Astrocyte (in vitro differentiated cells and primary cell): ENCODE measurements at regions not wholly inside any gene's neighbourhood (a gene's known extent, or its start where the extent isn't known, plus 50 kb on each side); places are given as distances from the start of the nearest gene placed in this dataset.
A peak's percentile ranks its signal among the peaks of the same experiment; 100 is the strongest.

Experiments
- DNase-seq: peaks from one replicate; pipeline ENCODE4 v3.0.0-alpha.2; 2010; ENCODE audit warnings: low read depth
- FAIRE-seq: peaks from 2 replicates; lab custom pipeline; 2011; peaks lifted over from hg19 to GRCh38; lab: Jason Lieb, UNC
- H2AFZ ChIP-seq: 2 replicates; pipeline ENCODE4 v1.6.0; 2012; ENCODE audit warnings: low read depth, low read length, inconsistent platforms
- H3K27ac ChIP-seq: 2 replicates; pipeline ENCODE4 v1.5.1; 2011; ENCODE audit warnings: low read depth, low read length, inconsistent platforms
- H3K27me3 ChIP-seq: 2 replicates; pipeline ENCODE4 v1.6.0; 2011; ENCODE audit warnings: low read length, inconsistent platforms; ENCODE audit not compliant: insufficient read depth
- H3K36me3 ChIP-seq: 2 replicates; pipeline ENCODE4 v1.5.1; 2011; ENCODE audit warnings: low read length, inconsistent platforms; ENCODE audit not compliant: insufficient read depth
- H3K4me1 ChIP-seq: 2 replicates; pipeline ENCODE4 v1.5.1; 2011; ENCODE audit warnings: low read length, inconsistent platforms; ENCODE audit not compliant: insufficient read depth
- H3K4me2 ChIP-seq: 2 replicates; pipeline ENCODE4 v1.6.0; 2012; ENCODE audit warnings: low read length, inconsistent platforms
- H3K4me3 ChIP-seq: 2 replicates; pipeline ENCODE4 v1.5.1; 2011; ENCODE audit warnings: low read depth, mild to moderate bottlenecking, low read length, inconsistent platforms; ENCODE audit not compliant: insufficient read depth
- H3K79me2 ChIP-seq: 2 replicates; pipeline ENCODE4 v1.6.0; 2012; ENCODE audit warnings: mild to moderate bottlenecking, low read length, inconsistent platforms; ENCODE audit not compliant: insufficient read depth
- H3K9ac ChIP-seq: 2 replicates; pipeline ENCODE4 v1.6.0; 2012; ENCODE audit warnings: mild to moderate bottlenecking, low read length, inconsistent platforms
- H3K9me3 ChIP-seq: 2 replicates; pipeline ENCODE4 v1.5.1; 2012; ENCODE audit warnings: low read depth, mild to moderate bottlenecking, low read length, inconsistent platforms; ENCODE audit not compliant: insufficient read depth
- H4K20me1 ChIP-seq: 2 replicates; pipeline ENCODE4 v1.6.0; 2012; ENCODE audit warnings: low read length, inconsistent platforms; ENCODE audit not compliant: insufficient read depth
- H3K27ac Mint-ChIP-seq: one replicate; pipeline ENCODE4 v1.8.0; 2021; ENCODE audit warnings: mild to moderate bottlenecking, mixed read lengths; ENCODE audit not compliant: unreplicated experiment
- H3K27me3 Mint-ChIP-seq: one replicate; pipeline ENCODE4 v1.8.0; 2021; ENCODE audit warnings: low read depth, mixed read lengths; ENCODE audit not compliant: unreplicated experiment
- H3K36me3 Mint-ChIP-seq: one replicate; pipeline ENCODE4 v1.8.0; 2021; ENCODE audit warnings: low read depth, mixed read lengths; ENCODE audit not compliant: unreplicated experiment
- H3K4me1 Mint-ChIP-seq: one replicate; pipeline ENCODE4 v1.8.0; 2021; ENCODE audit warnings: low read depth, mixed read lengths; ENCODE audit not compliant: unreplicated experiment
- H3K4me3 Mint-ChIP-seq: one replicate; pipeline ENCODE4 v1.8.0; 2021; ENCODE audit warnings: mild to moderate bottlenecking, moderate library complexity, mixed read lengths; ENCODE audit not compliant: unreplicated experiment
- H3K9me3 Mint-ChIP-seq: one replicate; pipeline ENCODE4 v1.8.0; 2021; ENCODE audit warnings: mild to moderate bottlenecking, mixed read lengths; ENCODE audit not compliant: unreplicated experiment
- CTCF ChIP-seq: IDR thresholded peaks from 2 replicates; pipeline ENCODE4 v1.5.1; 2011; ENCODE audit warnings: low read depth, mild to moderate bottlenecking, inconsistent platforms, low read length, moderate library complexity; ENCODE audit not compliant: insufficient read depth
- EZH2 ChIP-seq: IDR thresholded peaks from 2 replicates; pipeline ENCODE4 v1.6.1; 2012; ENCODE audit warnings: mild to moderate bottlenecking, low read length, inconsistent platforms; ENCODE audit not compliant: insufficient read depth

- Mint-ChIP-seq H3K27ac (peak overlapping the region; percentile 70), H3K4me1 (peaks cover 7% of the 10 kb centered on the region), H3K4me3 (no peak overlapping the region), H3K9me3 (no peaks in the 10 kb centered on the region), H3K36me3 (no peaks in the 10 kb centered on the region), H3K27me3 (no peaks in the 10 kb centered on the region)
- no peaks in the 10 kb centered on the region for H3K27me3 ChIP-seq
- no peaks in the 10 kb centered on the region for H3K79me2 ChIP-seq
- H3K4me3 ChIP-seq, result no peak overlapping the region
- no peak for FAIRE-seq
- no peak overlapping the region for H2AFZ ChIP-seq
- no peak overlapping the region for H3K27ac ChIP-seq
- no peaks in the 10 kb centered on the region for H4K20me1 ChIP-seq
- no peak overlapping the region for H3K4me2 ChIP-seq
- DNase-seq, result no peak
- no peak for TF ChIP-seq CTCF
- H3K9ac ChIP-seq, result no peak overlapping the region
- no peaks in the 10 kb centered on the region for H3K36me3 ChIP-seq
- H3K4me1 ChIP-seq, result peaks cover 4% of the 10 kb centered on the region
- H3K9me3 ChIP-seq, result no peaks in the 10 kb centered on the region
These were observed 71.3 kb downstream of the PHLDA1 start for GRCh38 chr12:75960086-75960910.

GRCh38 chr12:75959506-75959905, 72.1 kb downstream of the PHLDA1 start:
- no peak overlapping the region for H2AFZ ChIP-seq
- no peak for TF ChIP-seq CTCF
- no peak for TF ChIP-seq EZH2
- Mint-ChIP-seq H3K27me3 (no peaks in the 10 kb centered on the region), H3K36me3 (no peaks in the 10 kb centered on the region), H3K27ac (no peak overlapping the region), H3K4me3 (no peak overlapping the region), H3K9me3 (no peaks in the 10 kb centered on the region), H3K4me1 (peaks cover 12% of the 10 kb centered on the region)
- H3K27me3 ChIP-seq, result no peaks in the 10 kb centered on the region
- no peaks in the 10 kb centered on the region for H3K36me3 ChIP-seq
- FAIRE-seq (no peak), DNase-seq (peak; percentile 33)
- H3K4me1 ChIP-seq, result peaks cover 5% of the 10 kb centered on the region
- no peak overlapping the region for H3K4me2 ChIP-seq
- H4K20me1 ChIP-seq, result no peaks in the 10 kb centered on the region
- no peak overlapping the region for H3K4me3 ChIP-seq
- H3K9ac ChIP-seq, result no peak overlapping the region
- H3K9me3 ChIP-seq, result no peaks in the 10 kb centered on the region
- no peaks in the 10 kb centered on the region for H3K79me2 ChIP-seq
- no peak overlapping the region for H3K27ac ChIP-seq

- peaks cover 10% of the 10 kb centered on the region for H3K4me1 ChIP-seq
- H3K9ac ChIP-seq, result no peak overlapping the region
- no peaks in the 10 kb centered on the region for H3K36me3 Mint-ChIP-seq
- no peaks in the 10 kb centered on the region for H3K36me3 ChIP-seq
- no peak overlapping the region for H3K4me3 ChIP-seq
- FAIRE-seq (no peak), DNase-seq (no peak)
- H3K9me3 ChIP-seq, result no peaks in the 10 kb centered on the region
- H3K79me2 ChIP-seq, result no peaks in the 10 kb centered on the region
- no peaks in the 10 kb centered on the region for H3K27me3 Mint-ChIP-seq
- no peak overlapping the region for H2AFZ ChIP-seq
- peaks cover 16% of the 10 kb centered on the region for H3K4me1 Mint-ChIP-seq
- H4K20me1 ChIP-seq, result no peaks in the 10 kb centered on the region
- H3K4me3 Mint-ChIP-seq, result no peak overlapping the region
- H3K27ac ChIP-seq, result no peak overlapping the region
- no peaks in the 10 kb centered on the region for H3K9me3 Mint-ChIP-seq
- H3K27me3 ChIP-seq, result no peaks in the 10 kb centered on the region
- no peak overlapping the region for H3K27ac Mint-ChIP-seq
- no peak overlapping the region for H3K4me2 ChIP-seq
- TF ChIP-seq CTCF, result no peak
- TF ChIP-seq EZH2, result no peak
These were observed 72.5 kb downstream of the PHLDA1 start for GRCh38 chr12:75959060-75959459.
